Epithelial cell of esophagus (primary cell): ENCODE measurements at regions not wholly inside any gene's neighbourhood (a gene's known extent, or its start where the extent isn't known, plus 50 kb on each side); places are given as distances from the start of the nearest gene placed in this dataset.

Experiments
- DNase-seq: peaks from one replicate; pipeline ENCODE4 v3.0.0; 2010; ENCODE audit warnings: low read depth
- H3K4me3 ChIP-seq: 2 replicates; pipeline ENCODE4 v1.5.1; 2011; ENCODE audit warnings: mild to moderate bottlenecking, low read length, control low read depth
- TF ChIP-seq, protein P1 (sequence below): IDR thresholded peaks from 2 replicates; pipeline ENCODE4 v1.5.1; 2011; ENCODE audit warnings: low read depth, mild to moderate bottlenecking, low read length, control low read depth, inconsistent platforms; ENCODE audit not compliant: insufficient read depth; ENCODE audit errors: missing control alignments

DNA sequence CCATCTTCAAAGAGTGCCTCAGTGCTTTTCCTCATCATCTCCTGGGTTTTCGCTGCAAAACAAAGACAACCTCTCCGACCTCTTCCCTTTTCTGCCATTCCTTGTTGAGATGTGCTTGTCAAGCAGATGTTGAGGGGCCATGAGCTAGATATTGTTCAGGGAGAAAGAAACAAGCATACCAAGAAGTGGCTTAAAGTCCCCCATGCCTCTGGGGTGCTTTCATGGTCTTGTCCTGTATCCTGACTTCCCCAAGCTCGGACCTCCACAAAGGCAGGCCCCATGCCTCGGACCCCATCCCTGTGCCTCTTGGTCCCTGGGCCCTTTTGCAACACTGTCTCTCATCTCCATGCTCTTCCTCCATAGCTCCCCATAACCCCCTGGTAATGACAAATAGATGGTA, 103.8 kb downstream of the C1orf94 start:
- H3K4me3 ChIP-seq = no peak overlapping the region
- TF ChIP-seq, protein P1, sequence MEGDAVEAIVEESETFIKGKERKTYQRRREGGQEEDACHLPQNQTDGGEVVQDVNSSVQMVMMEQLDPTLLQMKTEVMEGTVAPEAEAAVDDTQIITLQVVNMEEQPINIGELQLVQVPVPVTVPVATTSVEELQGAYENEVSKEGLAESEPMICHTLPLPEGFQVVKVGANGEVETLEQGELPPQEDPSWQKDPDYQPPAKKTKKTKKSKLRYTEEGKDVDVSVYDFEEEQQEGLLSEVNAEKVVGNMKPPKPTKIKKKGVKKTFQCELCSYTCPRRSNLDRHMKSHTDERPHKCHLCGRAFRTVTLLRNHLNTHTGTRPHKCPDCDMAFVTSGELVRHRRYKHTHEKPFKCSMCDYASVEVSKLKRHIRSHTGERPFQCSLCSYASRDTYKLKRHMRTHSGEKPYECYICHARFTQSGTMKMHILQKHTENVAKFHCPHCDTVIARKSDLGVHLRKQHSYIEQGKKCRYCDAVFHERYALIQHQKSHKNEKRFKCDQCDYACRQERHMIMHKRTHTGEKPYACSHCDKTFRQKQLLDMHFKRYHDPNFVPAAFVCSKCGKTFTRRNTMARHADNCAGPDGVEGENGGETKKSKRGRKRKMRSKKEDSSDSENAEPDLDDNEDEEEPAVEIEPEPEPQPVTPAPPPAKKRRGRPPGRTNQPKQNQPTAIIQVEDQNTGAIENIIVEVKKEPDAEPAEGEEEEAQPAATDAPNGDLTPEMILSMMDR = no peak
- DNase-seq = no peak

DNA sequence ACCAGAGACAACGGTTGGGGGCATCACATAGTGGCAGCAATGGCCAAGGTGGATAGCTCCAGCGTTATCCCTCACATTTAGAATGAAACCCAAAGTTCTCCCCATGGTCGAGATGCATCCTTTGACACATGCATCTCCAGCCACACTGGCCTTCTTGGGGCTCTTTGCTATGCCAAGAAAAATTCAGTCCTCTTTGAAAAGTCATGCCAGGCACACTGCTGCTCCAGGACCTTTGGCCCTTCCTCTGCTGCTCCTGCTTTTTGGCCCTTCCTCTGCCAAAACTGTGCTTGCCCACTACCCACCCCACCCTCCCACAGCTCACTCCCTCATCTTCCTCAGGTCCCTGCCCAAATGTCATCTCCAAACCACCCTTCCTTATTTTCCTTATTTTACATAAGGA, 106.4 kb downstream of the C1orf94 start:
- TF ChIP-seq, protein P1 = no peak
- DNase-seq = no peak
- no peak overlapping the region for H3K4me3 ChIP-seq

DNA sequence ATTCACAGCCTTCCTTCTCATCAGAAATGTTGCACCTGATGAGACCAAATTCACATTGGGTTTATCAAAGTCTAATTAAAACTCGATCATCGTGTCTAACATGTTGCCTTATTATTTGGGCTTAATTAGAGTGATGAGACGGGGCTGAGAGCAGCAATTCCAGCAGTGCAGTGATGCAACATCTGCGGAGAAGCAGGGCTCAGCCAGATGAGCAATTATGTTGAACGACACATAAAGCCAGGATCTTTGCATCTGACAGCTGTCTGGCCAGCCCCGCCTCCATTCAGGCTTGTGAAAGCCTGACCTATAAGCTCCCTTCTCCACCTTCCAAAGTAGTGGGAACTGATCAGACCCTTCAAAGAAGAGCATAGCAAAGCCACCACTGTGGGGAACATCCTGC, 109.8 kb downstream of the C1orf94 start:
- no peak for DNase-seq
- H3K4me3 ChIP-seq = no peak overlapping the region
- TF ChIP-seq, protein P1 = no peak

DNA sequence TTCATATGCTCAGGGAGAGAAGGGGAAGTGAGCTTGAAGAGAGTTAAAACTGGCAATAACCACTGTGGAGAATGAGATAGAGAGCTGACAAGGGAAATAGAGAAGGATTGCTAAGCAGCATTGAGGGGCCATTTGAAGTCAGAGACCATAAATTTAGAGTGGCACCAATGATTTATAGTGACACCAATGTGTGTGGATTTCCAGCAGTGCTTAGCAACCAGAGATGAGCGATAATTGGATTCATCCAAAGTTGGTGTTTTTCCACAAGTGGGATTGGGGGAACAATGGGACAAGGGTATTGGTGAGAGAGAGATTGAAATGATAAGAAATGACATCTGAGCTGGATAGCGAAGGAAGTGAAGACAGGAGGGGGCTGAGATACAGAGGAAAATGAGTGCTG, 114.1 kb downstream of the C1orf94 start:
- no peak for DNase-seq
- no peak overlapping the region for H3K4me3 ChIP-seq
- TF ChIP-seq, protein P1 = no peak

DNA sequence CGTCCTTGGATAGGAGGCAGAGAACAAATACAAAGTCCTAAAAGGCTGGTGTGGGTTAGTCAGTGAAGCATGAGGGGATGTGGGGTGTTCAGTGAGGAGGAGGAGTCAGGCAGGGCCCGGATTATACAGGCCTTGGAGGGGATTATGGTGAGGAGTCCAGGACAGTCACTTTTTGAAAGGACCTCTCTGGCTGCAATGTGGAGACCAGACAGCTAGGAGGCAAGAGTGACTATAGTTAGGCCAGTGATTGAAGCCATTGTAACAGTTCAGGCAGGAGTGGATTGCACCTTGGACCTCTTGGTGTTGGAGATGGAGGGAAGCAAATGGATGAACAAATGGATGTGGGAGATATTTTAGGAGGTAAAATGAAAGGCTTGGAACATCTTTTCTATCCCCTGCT, 115.8 kb downstream of the C1orf94 start:
- no peak overlapping the region for H3K4me3 ChIP-seq
- DNase-seq = no peak
- TF ChIP-seq, protein P1 = no peak

DNA sequence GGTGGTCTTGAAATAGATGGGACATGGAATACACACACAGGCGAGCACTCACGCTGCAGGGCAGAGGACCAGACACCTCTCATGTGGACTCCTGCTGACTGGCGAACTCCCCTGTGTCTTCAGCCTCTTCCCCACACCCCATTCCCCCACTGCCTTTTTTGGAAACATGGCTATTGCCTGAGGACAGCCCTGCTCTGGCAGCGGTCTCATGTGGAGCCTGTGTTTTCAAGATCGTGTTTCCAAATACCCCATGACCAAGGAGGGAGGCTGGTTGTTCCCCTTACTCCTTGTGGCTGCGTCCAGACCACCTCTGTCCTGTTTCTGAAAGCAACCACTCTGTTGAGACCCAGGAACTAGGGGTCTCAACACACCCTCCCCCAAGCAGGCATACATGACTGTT, 119.4 kb downstream of the C1orf94 start:
- DNase-seq = no peak
- TF ChIP-seq, protein P1 = no peak
- H3K4me3 ChIP-seq = no peak overlapping the region

DNA sequence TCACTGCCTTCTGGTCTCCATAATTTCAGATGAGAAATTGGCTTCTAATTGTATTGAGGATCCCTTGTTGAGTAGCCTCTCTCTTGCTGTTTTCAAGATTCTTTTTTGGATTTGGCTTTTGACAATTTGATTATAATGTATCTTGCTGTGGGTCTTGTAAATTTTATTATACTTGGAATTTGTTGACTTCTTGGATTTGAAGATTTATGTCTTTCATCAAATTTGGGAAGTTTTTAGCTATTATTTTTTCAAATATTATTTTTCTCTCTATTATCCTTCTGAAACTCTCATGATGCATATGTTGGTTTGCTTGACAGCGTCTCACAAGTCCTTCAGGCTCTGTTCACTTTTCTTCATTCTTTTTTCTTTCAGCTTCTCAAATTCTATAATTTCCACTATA, 126.1 kb downstream of the C1orf94 start:
- TF ChIP-seq, protein P1 = no peak
- DNase-seq = no peak
- H3K4me3 ChIP-seq = no peak overlapping the region
